HCT116 (cell line): ENCODE measurements at regions not wholly inside any gene's neighbourhood (a gene's known extent, or its start where the extent isn't known, plus 50 kb on each side); places are given as distances from the start of the nearest gene placed in this dataset.
"Not testable (repeated sequence)": the region's sequence is repeated elsewhere in the genome, so short reads cannot be mapped to it uniquely, and the experiment has no call there.

Experiments used
- ATAC-seq: fragments of 200-7000 bp; cut with Tn5 transposase; 2 replicates; pipeline ENCODE4 v1.9.1; 2020; ENCODE audit warnings: mild to moderate bottlenecking, moderate library complexity
- BruUV-seq: library from RNA; stranded (reverse); fragments of 400-500 nt; replicated peaks from 2 replicates; lab custom pipeline; 2021; lab: Mats Ljungman, UMichigan
- CTCF ChIA-PET: fragments of 300-600 bp; sonication (Branson Sonifier 250); formaldehyde crosslinking; loops from one replicate; lab custom pipeline; 2021; ENCODE audit warnings: antibody characterized with exemption; lab: Charles Lee
- POLR2A ChIA-PET: fragments of 300-600, 350-600 bp; sonication (Branson Sonifier 250); formaldehyde crosslinking; loops from one replicate; lab custom pipeline; 2021; ENCODE audit warnings: antibody characterized with exemption; lab: Charles Lee
- RAD21 ChIA-PET, 2 experiments: fragments of 300-600 bp; sonication (Branson Sonifier 250); formaldehyde crosslinking; loops; one replicate each; lab custom pipeline; 2023; ENCODE audit warnings: low total read pairs in 2 of 2; ENCODE audit not compliant: uncharacterized antibody in 2 of 2, unreplicated experiment in 2 of 2, low non-redundant PET in 1 of 2; lab: Charles Lee
- DNase-seq: peaks from one replicate; pipeline ENCODE4 v3.0.0-alpha.2; 2010; ENCODE audit warnings: low read depth, low spot score
- H2AFZ ChIP-seq: fragments of 200-600 bp; shearing (Covaris generic), sonication (generic); 2 replicates; pipeline ENCODE4 v1.6.1; 2017; ENCODE audit warnings: low read depth, mixed run types, mixed read lengths, antibody characterized with exemption, low read length; ENCODE audit not compliant: poor library complexity, severe bottlenecking
- H3K27ac ChIP-seq: 2 replicates; pipeline ENCODE4 v1.5.1; 2012; ENCODE audit warnings: low read depth, low read length
- H3K27me3 ChIP-seq: fragments of 200-600 bp; sonication (generic); 2 replicates; pipeline ENCODE4 v1.6.1; 2016; ENCODE audit warnings: mixed run types, low read length, mixed read lengths; ENCODE audit not compliant: insufficient read depth
- H3K36me3 ChIP-seq, 2 experiments: fragments of 200-500 bp in 1 of 2; fragments of 200-600 bp in 1 of 2; sonication (Bioruptor generic) in 1 of 2; sonication (generic) in 1 of 2; 2 replicates each; pipeline versions ENCODE4 v1.5.1 to v1.6.1; 2014 to 2016; ENCODE audit warnings: low read length in 2 of 2, inconsistent platforms in 1 of 2, mixed read lengths in 1 of 2, mixed run types in 1 of 2; ENCODE audit not compliant: insufficient read depth in 2 of 2, control insufficient read depth in 1 of 2
- H3K4me1 ChIP-seq, 2 experiments: fragments of 200-600 bp in 1 of 2; sonication (generic) in 1 of 2; 2 replicates each; pipeline versions ENCODE4 v1.5.1 to v1.6.1; 2012 to 2017; ENCODE audit warnings: low read length in 2 of 2, inconsistent platforms in 1 of 2, mild to moderate bottlenecking in 1 of 2, mixed read lengths in 1 of 2, mixed run types in 1 of 2, moderate library complexity in 1 of 2; ENCODE audit not compliant: insufficient read depth in 2 of 2, control insufficient read depth in 1 of 2
- H3K4me2 ChIP-seq: fragments of 200-600 bp; sonication (generic); 2 replicates; pipeline ENCODE4 v1.6.1; 2017; ENCODE audit warnings: mixed run types, low read length, mixed read lengths
- H3K4me3 ChIP-seq, 2 experiments: fragments of 200-600 bp in 1 of 2; sonication (generic) in 1 of 2; replicated peaks in 1 of 2; 2 replicates each; pipeline ENCODE4 v1.5.1; 2011 to 2016; ENCODE audit warnings: low read length in 2 of 2, control low read depth in 1 of 2, low read depth in 1 of 2, mild to moderate bottlenecking in 1 of 2, mixed read lengths in 1 of 2, mixed run types in 1 of 2
- H3K79me2 ChIP-seq: fragments of 200-600 bp; sonication (generic); 2 replicates; pipeline ENCODE4 v1.6.1; 2017; ENCODE audit warnings: mild to moderate bottlenecking, mixed run types, low read length, moderate library complexity, mixed read lengths; ENCODE audit not compliant: insufficient read depth
- H3K9ac ChIP-seq: fragments of 200-600 bp; sonication (generic); 2 replicates; pipeline ENCODE4 v1.6.1; 2016; ENCODE audit warnings: low read length, mixed read lengths
- H3K9me2 ChIP-seq: fragments of 200-600 bp; sonication (generic), shearing (Covaris generic); 2 replicates; pipeline ENCODE4 v1.6.1; 2017; ENCODE audit warnings: mixed run types, mild to moderate bottlenecking, moderate library complexity; ENCODE audit not compliant: insufficient read depth
- H3K9me3 ChIP-seq, 2 experiments: fragments of 200-500 bp in 1 of 2; fragments of 200-600 bp in 1 of 2; sonication (Bioruptor generic) in 1 of 2; sonication (generic) in 1 of 2; 2 replicates each; pipeline ENCODE4 v1.6.1; 2014 to 2017; ENCODE audit warnings: low read length in 2 of 2, mixed read lengths in 2 of 2, inconsistent platforms in 1 of 2, low read depth in 1 of 2, mild to moderate bottlenecking in 1 of 2, mixed run types in 1 of 2, moderate library complexity in 1 of 2; ENCODE audit not compliant: control insufficient read depth in 1 of 2, insufficient read depth in 1 of 2
- H4K20me1 ChIP-seq: fragments of 200-600 bp; sonication (generic), shearing (Covaris generic); 2 replicates; pipeline ENCODE4 v1.6.1; 2017; ENCODE audit warnings: mixed run types, mild to moderate bottlenecking, moderate library complexity; ENCODE audit not compliant: insufficient read depth
- CBX3 ChIP-seq: IDR thresholded peaks from 2 replicates; pipeline ENCODE4 v1.6.1; 2012; ENCODE audit warnings: low read depth
- CTCF ChIP-seq, 3 experiments: fragments of 200-600 bp in 1 of 3; sonication (generic) in 1 of 3; IDR thresholded peaks in 2 of 3; conservative IDR thresholded peaks in 1 of 3; 2 replicates each; pipeline ENCODE4 v1.5.1; 2012 to 2017; ENCODE audit warnings: low read depth in 2 of 3, low read length in 2 of 3, antibody characterized with exemption in 1 of 3, borderline replicate concordance in 1 of 3, control low read depth in 1 of 3, mild to moderate bottlenecking in 1 of 3, mixed read lengths in 1 of 3, mixed run types in 1 of 3, moderate library complexity in 1 of 3; ENCODE audit not compliant: insufficient read depth in 1 of 3
- intact Hi-C: fragments of 100-400 bp; cut with micrococcal nuclease; formaldehyde crosslinking; loops from 2 replicates; pipeline ENCODE4 v1.10.0; 2022

- no TSS peak for BruUV-seq
- no peak overlapping the region for H3K9ac ChIP-seq
- ChIA-PET POLR2A (no interaction called here), CTCF (interaction anchor here (2.7 kb wide), 1 partner anchor 562 kb away, joined by 13 read pairs; no protein-coding TSS in a partner anchor), RAD21 (interaction anchor here in 1 of 2 experiments (1.7 kb wide), 1 partner anchor 562 kb away, joined by 3 read pairs; no protein-coding TSS in a partner anchor)
- H3K36me3 ChIP-seq = no peaks in the 10 kb centered on the region
- H3K27ac ChIP-seq = no peak overlapping the region
- no peak overlapping the region for H3K4me2 ChIP-seq
- no peak for TF ChIP-seq CTCF (IDR thresholded peaks at IDR 0.05 in 2 of 3, conservative IDR thresholded peaks at IDR 0.05 in 1 of 3; ENCODE audit: borderline replicate concordance in 1 of 3, insufficient read depth in 1 of 3, low read depth in 2 of 3, low read length in 2 of 3)
- TF ChIP-seq CBX3 = no peak
- DNase-seq = no peak
- intact Hi-C loops = loop anchor here (10.0 kb wide), 1 partner anchor 1190 kb away; no protein-coding TSS in a partner anchor
- no peak for ATAC-seq
- no peaks in the 10 kb centered on the region for H4K20me1 ChIP-seq
- H3K79me2 ChIP-seq = no peaks in the 10 kb centered on the region
- H3K9me3 ChIP-seq = no peaks in the 10 kb centered on the region
- H3K4me1 ChIP-seq = peaks cover 0 to 9% of the 10 kb centered on the region in 2 experiments; a peak in 1 of 4 replicates
- no peak overlapping the region for H3K4me3 ChIP-seq
- H3K9me2 ChIP-seq = no peaks in the 10 kb centered on the region
- no peaks in the 10 kb centered on the region for H3K27me3 ChIP-seq
- no peak overlapping the region for H2AFZ ChIP-seq
Observed at GRCh38 chr2:234555161-234555560, 58.3 kb upstream of the ARL4C start.

- H3K4me1 ChIP-seq, H3K79me2 ChIP-seq, H3K4me3 ChIP-seq, DNase-seq, H4K20me1 ChIP-seq, RAD21 ChIA-PET, BruUV-seq, POLR2A ChIA-PET, H3K36me3 ChIP-seq, H3K27ac ChIP-seq, ATAC-seq, H3K4me2 ChIP-seq, H3K9me3 ChIP-seq, H3K27me3 ChIP-seq, H3K9me2 ChIP-seq, H3K9ac ChIP-seq, H2AFZ ChIP-seq: not testable (repeated sequence)
- intact Hi-C loops = loop anchor here (10.0 kb wide), 1 partner anchor 1192 kb away; no protein-coding TSS in a partner anchor
- CTCF ChIA-PET = interaction anchor here (1.4 to 1.5 kb wide), 2 partner anchors 554 to 564 kb away, joined by 5 read pairs; no protein-coding TSS in a partner anchor
Observed at GRCh38 chr2:234553223-234553622, 56.3 kb upstream of the ARL4C start.
